ENCODE measurements at regions not wholly inside any gene's neighbourhood (a gene's known extent, or its start where the extent isn't known, plus 50 kb on each side); places are given as distances from the start of the nearest gene placed in this dataset.

- DNase-seq, result no peak
These were observed 186.7 kb downstream of the RFC3 start for GRCh38 chr13:34004676-34005075.

DNA sequence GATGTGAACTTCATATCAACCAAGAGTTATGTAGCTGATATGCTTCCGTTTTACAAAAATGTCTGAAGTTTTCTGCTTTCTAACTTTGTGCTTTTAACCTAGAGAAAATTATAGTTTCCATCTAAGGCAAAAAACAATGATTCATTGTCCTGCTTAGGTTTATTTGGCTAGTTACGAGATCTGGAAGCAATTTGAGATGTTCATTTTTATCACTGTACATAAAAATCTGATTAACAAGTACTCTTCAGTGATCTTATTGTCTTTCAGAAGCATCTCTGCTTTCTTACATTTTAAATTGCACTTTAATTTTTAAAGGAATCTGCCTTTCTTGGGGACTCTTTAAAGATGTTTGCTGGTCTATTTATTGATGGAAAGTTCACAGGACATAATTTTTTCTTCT is 188.1 kb downstream of the RFC3 start:
- no peak for DNase-seq

DNA sequence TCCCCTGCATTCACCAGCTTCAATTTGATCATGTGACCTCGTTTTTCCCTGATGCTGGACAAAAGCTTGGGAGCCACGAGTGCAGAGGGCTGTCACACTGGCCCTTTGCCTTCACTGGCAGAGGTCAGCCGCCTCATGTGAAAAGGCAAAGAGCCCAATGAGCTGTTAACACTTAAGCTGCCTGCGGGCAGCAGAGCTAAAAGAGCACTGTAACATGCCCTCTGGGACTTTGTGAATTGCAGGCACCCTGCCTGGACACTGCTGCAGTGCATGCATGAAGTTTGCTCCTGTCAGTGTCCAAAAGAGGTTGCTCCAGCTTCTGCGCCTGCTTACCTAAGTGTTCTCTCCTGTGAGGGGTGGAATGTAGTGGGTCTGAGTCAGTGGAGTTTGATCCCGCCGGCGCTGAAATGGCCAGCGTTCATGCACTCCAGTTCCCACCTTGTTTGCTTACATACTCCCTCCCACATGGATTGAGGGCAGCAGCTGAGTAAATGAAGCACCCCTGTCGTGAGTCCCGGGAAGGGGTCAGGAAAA is 193.7 kb downstream of the RFC3 start:
- DNase-seq, result no peak

- no peak for DNase-seq
These were observed 194.4 kb downstream of the RFC3 start for GRCh38 chr13:34012382-34012781.

DNA sequence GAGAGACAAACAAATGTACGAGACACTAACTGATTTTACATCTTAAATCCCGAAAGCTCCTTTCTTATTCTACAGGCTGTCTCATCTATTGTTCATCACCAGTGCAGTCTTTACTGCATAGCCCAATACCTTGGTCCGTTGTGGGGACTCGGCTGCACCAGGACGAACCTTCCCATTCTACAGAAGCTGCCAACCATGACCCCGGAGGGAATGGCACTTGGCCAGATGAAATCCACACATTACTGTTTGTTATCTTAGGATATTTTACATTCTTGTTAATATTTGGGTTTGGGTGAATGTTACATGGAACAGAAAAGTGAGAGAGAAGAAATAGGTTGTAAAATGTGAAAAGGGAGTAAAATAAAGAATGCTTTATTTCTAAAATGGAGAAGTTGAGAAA is 195.1 kb downstream of the RFC3 start:
- DNase-seq, result no peak

- peak; percentile 39 for DNase-seq
These were observed 199.3 kb downstream of the RFC3 start for GRCh38 chr13:34017231-34017630.

GRCh38 chr13:34019870-34020269 is 201.9 kb downstream of the RFC3 start:
- DNase-seq, result no peak

GRCh38 chr13:34020388-34020787 is 202.4 kb downstream of the RFC3 start:
- DNase-seq, result no peak

GRCh38 chr13:34021619-34022018 is 203.7 kb downstream of the RFC3 start:
- no peak for DNase-seq

GRCh38 chr13:34025746-34026145 is 207.8 kb downstream of the RFC3 start:
- no peak for DNase-seq

- DNase-seq, result no peak
These were observed 208.4 kb downstream of the RFC3 start for GRCh38 chr13:34026308-34026707.

GRCh38 chr13:34028496-34029442 is 210.8 kb downstream of the RFC3 start:
- peak; percentile 9 for DNase-seq

DNA sequence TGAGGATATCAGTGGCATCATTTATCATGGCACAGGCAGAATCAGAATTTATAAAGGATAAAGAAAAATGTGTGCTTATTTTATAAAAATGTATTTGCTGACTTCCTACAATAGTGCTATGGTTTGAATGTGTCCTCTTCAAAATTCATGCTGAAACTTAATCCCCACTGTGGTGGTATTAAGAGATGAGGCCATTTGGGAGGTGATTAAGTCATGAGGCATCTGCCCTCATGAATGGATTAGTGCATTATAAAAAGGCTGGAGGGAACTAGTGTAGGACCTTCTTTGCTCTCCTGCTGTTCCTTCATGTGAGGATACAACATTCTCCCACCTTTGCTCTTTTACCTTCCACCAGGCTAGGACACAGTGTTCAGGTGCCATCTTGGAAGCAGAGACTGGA is 212.8 kb downstream of the RFC3 start:
- DNase-seq, result no peak

DNA sequence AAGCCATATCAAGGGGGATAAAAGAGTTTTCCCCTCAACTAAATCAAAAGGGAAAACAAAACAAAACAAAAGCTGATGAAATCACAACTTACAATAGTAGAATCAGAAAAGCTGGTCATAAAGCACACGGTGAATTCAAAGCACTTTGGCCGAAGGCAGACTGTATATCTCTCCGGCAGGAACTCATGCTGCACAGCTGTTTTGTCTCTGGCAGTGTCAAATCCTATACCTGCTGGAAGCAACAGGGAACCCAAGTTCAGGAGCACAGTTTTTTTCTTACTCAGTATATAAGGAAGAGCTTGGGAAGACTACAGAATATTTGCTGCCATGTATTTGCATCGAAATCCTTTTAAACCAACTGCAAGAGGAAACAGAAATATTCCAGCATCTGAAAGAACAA is 213.7 kb downstream of the RFC3 start:
- DNase-seq, result no peak

GRCh38 chr13:34034411-34034810 is 216.5 kb downstream of the RFC3 start:
- DNase-seq, result no peak

DNA sequence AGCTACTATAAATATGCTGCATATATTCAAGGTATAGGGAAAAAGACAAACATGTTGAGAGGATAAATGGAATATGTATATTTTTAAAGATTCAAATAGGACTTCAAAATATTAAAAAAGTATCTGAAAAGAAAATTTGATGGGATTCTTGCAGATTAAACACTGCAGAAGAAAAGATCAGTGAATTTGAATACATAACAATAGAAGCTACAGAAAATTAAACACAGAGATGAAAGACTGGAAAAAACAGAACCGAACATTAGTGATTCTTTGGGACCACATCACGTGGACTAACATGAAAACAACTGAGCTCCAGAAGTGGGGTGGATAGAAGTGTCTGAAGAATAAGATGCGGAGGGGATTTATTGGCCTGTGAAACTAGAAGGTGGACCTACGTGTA is 217.2 kb downstream of the RFC3 start:
- DNase-seq, result no peak

DNA sequence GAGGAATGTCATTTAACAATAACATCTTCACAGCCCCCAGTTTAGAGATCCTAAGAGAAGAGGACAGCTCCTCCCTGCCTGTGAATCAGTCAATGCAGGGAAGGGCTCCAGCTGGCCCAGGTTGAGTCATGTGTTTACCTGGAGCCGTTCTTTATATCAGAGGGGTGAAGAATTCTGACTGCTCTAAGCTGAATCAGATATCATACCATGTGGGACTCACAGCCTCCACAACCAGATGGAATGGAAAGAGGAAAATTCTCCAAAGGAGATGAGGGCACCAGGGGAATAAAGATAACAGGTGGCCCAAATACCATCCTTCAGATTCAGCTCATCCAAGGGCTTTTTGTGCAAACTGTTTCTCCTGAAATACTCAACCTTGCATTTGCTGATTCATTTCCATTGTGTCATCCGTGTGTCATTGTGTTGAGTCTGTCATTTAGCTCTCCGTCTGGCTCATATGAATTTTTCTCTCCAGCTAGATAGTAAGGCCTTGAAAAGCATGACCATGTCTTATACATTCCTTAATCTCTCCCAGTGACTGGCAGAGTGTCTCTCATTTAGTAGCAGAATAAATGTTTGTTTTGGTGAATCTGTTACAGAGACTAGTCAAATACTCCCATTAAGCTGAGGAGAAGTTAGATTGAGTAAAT is 217.9 kb downstream of the RFC3 start:
- DNase-seq, result peak; percentile 44

DNA sequence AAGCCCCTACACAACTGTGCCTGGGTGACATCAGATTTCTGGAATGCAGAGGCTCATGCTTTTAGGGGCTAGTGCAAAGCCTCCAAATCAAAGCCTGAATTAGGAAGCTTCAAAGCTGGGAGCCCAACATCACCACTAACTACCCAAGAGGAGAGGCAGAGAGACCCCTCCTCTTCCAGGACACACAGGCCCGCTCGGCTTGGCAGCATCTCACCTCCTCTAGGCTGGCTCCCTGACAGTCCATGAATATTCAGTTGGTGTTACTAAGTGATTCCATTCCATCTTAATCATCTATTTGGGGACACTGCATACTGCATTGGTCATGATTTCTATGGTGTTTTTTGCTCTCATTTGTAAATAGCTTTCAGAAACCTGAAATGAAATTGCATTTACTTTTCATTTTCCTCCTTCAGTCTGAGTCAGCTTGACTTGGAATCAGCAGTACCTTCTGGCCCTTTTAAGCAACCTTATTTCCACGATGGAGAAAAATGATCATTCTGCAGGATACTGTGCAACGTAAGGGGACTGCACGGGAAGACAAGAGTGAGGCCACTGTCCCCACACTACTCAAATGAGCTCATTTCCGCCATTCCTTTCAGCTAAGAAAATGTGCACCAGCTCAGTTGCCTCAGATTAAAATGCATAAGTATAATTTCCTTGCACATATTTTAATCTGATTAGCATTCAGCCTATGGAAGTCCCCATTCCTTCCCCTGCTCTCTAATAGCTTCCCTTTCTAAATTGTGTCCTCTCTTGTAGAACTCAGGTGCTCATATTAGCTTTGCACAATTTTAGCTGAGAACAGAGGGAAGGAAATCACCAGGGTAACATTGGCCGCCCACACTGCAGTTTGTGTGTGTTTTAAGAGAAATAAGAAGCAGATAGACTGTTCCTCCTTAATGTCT is 219.9 kb downstream of the RFC3 start:
- DNase-seq, result peak; percentile 1

DNA sequence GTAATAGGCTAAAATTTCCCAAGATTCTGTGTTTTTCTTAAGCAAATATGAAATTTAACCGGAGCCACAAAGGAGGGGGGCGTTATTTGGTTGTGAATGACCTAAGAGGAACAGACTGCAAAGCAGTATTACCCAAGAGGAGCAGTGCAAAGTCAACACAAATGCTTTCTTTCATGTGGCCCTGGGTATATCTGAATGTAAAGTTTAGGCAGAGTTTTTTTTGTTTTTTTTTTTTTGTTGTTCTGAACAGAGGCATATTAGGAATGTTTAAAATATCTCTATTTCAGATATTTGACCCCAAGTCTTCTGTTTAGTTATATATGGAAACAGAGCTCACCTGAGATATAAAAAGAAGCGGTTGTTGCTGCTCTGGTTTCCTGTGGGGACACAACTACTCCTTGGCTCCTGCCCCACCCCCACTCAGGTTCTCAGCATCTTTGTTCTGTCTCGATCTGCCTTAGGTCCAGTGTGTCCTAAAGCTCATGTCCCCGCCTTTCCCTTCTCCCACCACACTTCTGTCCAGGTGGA is 220.7 kb downstream of the RFC3 start:
- DNase-seq, result no peak

DNA sequence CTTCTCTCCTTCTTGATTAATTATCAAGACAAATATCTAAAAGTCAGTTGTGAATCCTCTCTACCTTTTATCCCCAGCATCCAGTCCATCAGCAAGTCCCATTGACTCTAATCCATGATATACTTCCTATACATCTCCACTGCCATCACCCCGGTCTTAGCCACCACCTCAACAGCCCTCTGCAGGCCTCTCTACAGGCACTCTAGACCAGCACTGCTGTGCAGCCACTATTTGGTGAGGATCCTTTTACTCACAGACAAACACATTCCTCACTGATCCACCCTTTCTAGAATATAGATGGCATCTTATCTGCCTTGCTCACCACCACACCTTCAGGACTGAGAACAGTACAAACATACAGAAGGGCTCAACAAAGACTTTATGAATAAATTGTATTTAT is 221.7 kb downstream of the RFC3 start:
- no peak for DNase-seq

DNA sequence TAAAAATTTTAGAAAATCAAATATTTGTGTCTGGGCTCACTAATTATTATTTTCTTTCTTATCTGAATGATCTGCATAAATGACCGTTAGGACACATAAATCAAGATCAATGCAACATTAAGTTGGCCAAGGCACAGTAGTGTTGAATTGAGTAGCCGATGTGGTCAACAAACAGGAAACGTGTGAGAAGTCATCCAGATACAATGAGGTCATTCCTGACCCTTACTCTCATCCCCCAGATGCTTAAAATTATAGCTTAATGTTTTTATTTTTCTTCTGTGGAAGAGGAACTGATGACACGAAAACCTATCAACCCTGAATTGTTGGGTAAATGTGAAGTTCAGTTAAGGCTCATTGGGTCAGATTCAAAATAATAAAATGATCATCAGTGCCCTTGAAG is 222.9 kb downstream of the RFC3 start:
- no peak for DNase-seq

GRCh38 chr13:34044041-34044440 is 226.1 kb downstream of the RFC3 start:
- peak; percentile 22 for DNase-seq

DNA sequence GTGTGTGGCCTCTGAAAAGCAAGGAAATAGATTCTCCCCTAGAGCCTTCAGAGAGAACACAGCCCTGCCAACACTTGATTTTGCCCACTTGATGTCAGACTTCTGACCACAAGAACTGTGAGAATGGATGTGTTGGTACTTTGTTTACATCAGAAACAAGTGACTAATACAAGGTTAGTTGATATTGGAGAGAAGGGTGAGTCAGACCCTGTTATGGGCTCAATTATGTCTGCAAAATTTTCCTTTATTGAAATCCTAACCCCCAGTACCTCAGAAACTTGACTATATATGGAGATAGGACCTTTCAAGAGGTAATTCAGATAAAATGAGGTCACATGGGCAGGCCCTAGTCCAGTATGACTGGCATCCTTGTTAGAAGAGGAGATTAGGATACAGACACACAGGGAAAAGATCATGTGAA is 226.7 kb downstream of the RFC3 start:
- peak; percentile 71 for DNase-seq
